Endothelial cell of umbilical vein (primary cell): ENCODE measurements at regions not wholly inside any gene's neighbourhood (a gene's known extent, or its start where the extent isn't known, plus 50 kb on each side); places are given as distances from the start of the nearest gene placed in this dataset.

Experiments used
- BruUV-seq: library from RNA; stranded (reverse); fragments of 400-500 nt; replicated peaks from 2 replicates; lab custom pipeline; 2021; lab: Mats Ljungman, UMichigan
- CTCF ChIA-PET: fragments of 300-600, 350-600 bp; sonication (Branson Sonifier 250); formaldehyde crosslinking; loops from one replicate; lab custom pipeline; 2021; ENCODE audit warnings: antibody characterized with exemption, inconsistent platforms; lab: Charles Lee
- POLR2A ChIA-PET: fragments of 300-600, 350-600 bp; sonication (Branson Sonifier 250); formaldehyde crosslinking; loops from one replicate; lab custom pipeline; 2021; ENCODE audit warnings: antibody characterized with exemption, inconsistent platforms; lab: Charles Lee
- DNase-seq: peaks from one replicate; pipeline ENCODE4 v3.0.0-alpha.2; 2011; ENCODE audit warnings: low read depth, low spot score
- FAIRE-seq: peaks from 2 replicates; lab custom pipeline; 2011; peaks lifted over from hg19 to GRCh38; lab: Jason Lieb, UNC
- H2AFZ ChIP-seq: 2 replicates; pipeline ENCODE4 v1.6.0; 2012; ENCODE audit warnings: low read depth, low read length, control low read depth, inconsistent platforms
- H3K27ac ChIP-seq: 2 replicates; pipeline ENCODE4 v1.5.1; 2011; ENCODE audit warnings: low read depth, mild to moderate bottlenecking, control low read depth, low read length, moderate library complexity; ENCODE audit not compliant: insufficient read depth
- H3K27me3 ChIP-seq, 2 experiments: 2 replicates each; pipeline versions ENCODE4 v1.6.0 to v1.6.1; 2011; ENCODE audit warnings: low read length in 2 of 2, mixed read lengths in 1 of 2; ENCODE audit not compliant: control insufficient read depth in 2 of 2, insufficient read depth in 2 of 2
- H3K36me3 ChIP-seq, 2 experiments: 2 replicates in 1 of 2; 3 replicates in 1 of 2; pipeline ENCODE4 v1.5.1; 2011; ENCODE audit warnings: low read length in 2 of 2, mild to moderate bottlenecking in 1 of 2, moderate library complexity in 1 of 2; ENCODE audit not compliant: control insufficient read depth in 2 of 2, insufficient read depth in 2 of 2; ENCODE audit errors: extremely low read depth in 1 of 2
- H3K4me1 ChIP-seq: 3 replicates; pipeline ENCODE4 v1.5.1; 2011; ENCODE audit warnings: mild to moderate bottlenecking, low read length; ENCODE audit not compliant: control insufficient read depth, insufficient read depth; ENCODE audit errors: extremely low read depth
- H3K4me2 ChIP-seq: 2 replicates; pipeline ENCODE4 v1.6.1; 2011; ENCODE audit warnings: low read length, control low read depth, mixed read lengths; ENCODE audit not compliant: insufficient read depth
- H3K4me3 ChIP-seq, 3 experiments: fragments of 200-600 bp in 1 of 3; sonication (generic), shearing (Covaris generic) in 1 of 3; replicated peaks in 1 of 3; 2 replicates each; pipeline ENCODE4 v1.5.1; 2011 to 2016; ENCODE audit warnings: control low read depth in 3 of 3, low read length in 3 of 3, mild to moderate bottlenecking in 2 of 3, inconsistent platforms in 1 of 3, low read depth in 1 of 3, moderate library complexity in 1 of 3; ENCODE audit not compliant: insufficient read depth in 1 of 3
- H3K79me2 ChIP-seq: 2 replicates; pipeline ENCODE4 v1.6.0; 2012; ENCODE audit warnings: low read length, inconsistent platforms; ENCODE audit not compliant: control insufficient read depth, insufficient read depth
- H3K9ac ChIP-seq: replicated peaks from 2 replicates; pipeline ENCODE3; 2011; ENCODE audit warnings: low read length, control low read depth; ENCODE audit not compliant: insufficient read depth; ENCODE audit errors: extremely low read depth
- H3K9me1 ChIP-seq: replicated peaks from 3 replicates; pipeline ENCODE4 v1.6.0; 2011; ENCODE audit warnings: mild to moderate bottlenecking, low read length; ENCODE audit not compliant: control insufficient read depth, insufficient read depth; ENCODE audit errors: extremely low read depth
- H3K9me3 ChIP-seq: replicated peaks from 2 replicates; pipeline ENCODE4 v1.5.1; 2012; ENCODE audit warnings: low read length, inconsistent platforms; ENCODE audit not compliant: control insufficient read depth, insufficient read depth
- H4K20me1 ChIP-seq: replicated peaks from 2 replicates; pipeline ENCODE3; 2011; ENCODE audit warnings: mild to moderate bottlenecking, low read length; ENCODE audit not compliant: control insufficient read depth, insufficient read depth; ENCODE audit errors: extremely low read depth
- CTCF ChIP-seq, 2 donors: IDR thresholded peaks; 1 replicate in 1 of 2; 2 replicates in 1 of 2; pipeline ENCODE4 v1.5.1; 2011; ENCODE audit warnings: low read length in 2 of 2, mild to moderate bottlenecking in 2 of 2, moderate library complexity in 2 of 2, control low read depth in 1 of 2, inconsistent platforms in 1 of 2, low read depth in 1 of 2; ENCODE audit not compliant: insufficient read depth in 1 of 2; ENCODE audit errors: extremely low read depth in 1 of 2
- EZH2 ChIP-seq: IDR thresholded peaks from 2 replicates; pipeline ENCODE4 v1.6.1; 2012; ENCODE audit warnings: borderline replicate concordance, low read depth, mild to moderate bottlenecking, moderate library complexity, low read length, inconsistent platforms; ENCODE audit not compliant: severe bottlenecking
- FOS ChIP-seq: IDR thresholded peaks from 2 replicates; pipeline ENCODE4 v1.6.1; 2011; ENCODE audit warnings: mild to moderate bottlenecking, low read length, moderate library complexity, borderline replicate concordance; ENCODE audit not compliant: insufficient read depth
- GATA2 ChIP-seq: IDR thresholded peaks from 2 replicates; pipeline ENCODE4 v1.7.0; 2011; ENCODE audit warnings: low read depth, mild to moderate bottlenecking, moderate library complexity, mixed read lengths, low read length; ENCODE audit not compliant: insufficient read length, insufficient read depth
- JUN ChIP-seq: IDR thresholded peaks from 2 replicates; pipeline ENCODE4 v1.6.1; 2011; ENCODE audit warnings: borderline replicate concordance, low read depth; ENCODE audit not compliant: insufficient read length, insufficient read depth
- MYC ChIP-seq: IDR thresholded peaks from one replicate; pipeline ENCODE4 v1.6.1; 2011; ENCODE audit warnings: mild to moderate bottlenecking, low read depth, low read length
- POLR2A ChIP-seq: IDR thresholded peaks from 2 replicates; pipeline ENCODE4 v1.6.1; 2012; ENCODE audit warnings: low read depth, mild to moderate bottlenecking, control low read depth, low read length
- POLR2AphosphoS5 ChIP-seq: IDR thresholded peaks from 2 replicates; pipeline ENCODE4 v1.6.1; 2012; ENCODE audit warnings: low read depth, mild to moderate bottlenecking, control low read depth, low read length, moderate library complexity; ENCODE audit not compliant: insufficient read depth
- dilution Hi-C: fragments of 300-500 bp; cut with MboI; formaldehyde crosslinking; loops from one replicate; pipeline ENCODE4 v1.15.0; 2019; ENCODE audit warnings: low sequenced_read_pairs; ENCODE audit not compliant: extremely low pct_ligation_motif_present
- intact Hi-C: fragments of 100-400 bp; cut with micrococcal nuclease; formaldehyde crosslinking; loops from one replicate; pipeline ENCODE4 v1.10.0; 2022
- TF ChIP-seq, protein P1 (sequence below): IDR thresholded peaks from 2 replicates; pipeline ENCODE4 v1.6.1; 2011; ENCODE audit not compliant: insufficient read depth, insufficient read length

GRCh38 chr2:34848132-34848531 lies 1249.0 kb upstream of the FAM98A start:
- Histone ChIP-seq H3K9ac (no peak overlapping the region), H3K4me1 (no peaks in the 10 kb centered on the region), H3K9me3 (peaks cover 3% of the 10 kb centered on the region), H3K4me3 (no peak overlapping the region), H3K4me2 (no peak overlapping the region), H2AFZ (no peak overlapping the region), H4K20me1 (no peaks in the 10 kb centered on the region), H3K79me2 (no peaks in the 10 kb centered on the region), H3K27ac (no peak overlapping the region), H3K27me3 (no peaks in the 10 kb centered on the region), H3K9me1 (no peaks in the 10 kb centered on the region), H3K36me3 (no peaks in the 10 kb centered on the region)
- FAIRE-seq, result no peak
- TF ChIP-seq POLR2AphosphoS5 (no peak), POLR2A (no peak), JUN (no peak), MYC (no peak), FOS (no peak), CTCF (IDR thresholded peaks at IDR 0.05; ENCODE audit: extremely low read depth in 1 of 2, insufficient read depth in 1 of 2, low read depth in 1 of 2, low read length in 2 of 2) (no peak), EZH2 (no peak), GATA2 (no peak)
- TF ChIP-seq, protein P1, sequence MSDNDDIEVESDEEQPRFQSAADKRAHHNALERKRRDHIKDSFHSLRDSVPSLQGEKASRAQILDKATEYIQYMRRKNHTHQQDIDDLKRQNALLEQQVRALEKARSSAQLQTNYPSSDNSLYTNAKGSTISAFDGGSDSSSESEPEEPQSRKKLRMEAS, result no peak
- ChIA-PET CTCF (no interaction called here), POLR2A (no interaction called here)
- DNase-seq, result no peak
- no TSS peak for BruUV-seq
- dilution Hi-C loops (no loop called here), intact Hi-C loops (no loop called here)
